Activated naive CD8-positive, alpha-beta T cell treated with anti-CD3 and anti-CD28 coated beads for 36 hours (primary cell): ENCODE measurements at regions not wholly inside any gene's neighbourhood (a gene's known extent, or its start where the extent isn't known, plus 50 kb on each side); places are given as distances from the start of the nearest gene placed in this dataset.
"Not testable (repeated sequence)": the region's sequence is repeated elsewhere in the genome, so short reads cannot be mapped to it uniquely, and the experiment has no call there.

Experiments
- DNase-seq: peaks from one replicate; pipeline ENCODE4 v3.0.0; 2021
- H3K27ac Mint-ChIP-seq: one replicate; pipeline ENCODE4 v1.8.0; 2022; ENCODE audit warnings: mild to moderate bottlenecking, moderate library complexity, mixed read lengths
- H3K27me3 Mint-ChIP-seq: one replicate; pipeline ENCODE4 v1.8.0; 2022; ENCODE audit warnings: mild to moderate bottlenecking, mixed read lengths
- H3K36me3 Mint-ChIP-seq: one replicate; pipeline ENCODE4 v1.8.0; 2021; ENCODE audit warnings: mild to moderate bottlenecking, mixed read lengths
- H3K4me1 Mint-ChIP-seq: one replicate; pipeline ENCODE4 v1.8.0; 2021; ENCODE audit warnings: mixed read lengths
- H3K4me3 Mint-ChIP-seq: one replicate; pipeline ENCODE4 v1.8.0; 2022; ENCODE audit warnings: mild to moderate bottlenecking, moderate library complexity, mixed read lengths
- H3K9me3 Mint-ChIP-seq: one replicate; pipeline ENCODE4 v1.8.0; 2022; ENCODE audit warnings: mixed read lengths

DNA sequence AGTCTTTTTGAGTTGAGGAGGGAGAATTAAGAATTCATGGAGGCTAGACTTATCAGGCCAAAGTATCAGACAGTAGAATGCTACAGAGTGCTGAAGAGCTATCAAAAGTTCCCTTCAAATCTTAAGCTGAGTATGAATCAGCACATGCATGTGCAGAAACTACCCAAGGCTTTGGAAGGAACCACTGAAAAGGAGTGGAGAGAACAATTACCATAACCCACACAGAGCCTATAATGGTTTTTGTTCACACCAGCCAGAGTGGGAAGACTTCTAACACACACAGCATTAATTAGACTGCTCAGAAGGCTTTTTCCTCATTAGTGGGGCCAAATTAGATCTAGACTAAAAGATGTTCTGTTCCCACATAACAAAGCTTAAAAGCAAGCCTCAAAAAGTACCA is 83.7 kb upstream of the SLC6A11 start:
- Mint-ChIP-seq H3K4me3 (no peak overlapping the region), H3K36me3 (no peaks in the 10 kb centered on the region), H3K27ac (no peak overlapping the region), H3K4me1 (no peaks in the 10 kb centered on the region), H3K27me3 (peaks cover 62% of the 10 kb centered on the region), H3K9me3 (peaks cover 26% of the 10 kb centered on the region)
- no peak for DNase-seq

DNA sequence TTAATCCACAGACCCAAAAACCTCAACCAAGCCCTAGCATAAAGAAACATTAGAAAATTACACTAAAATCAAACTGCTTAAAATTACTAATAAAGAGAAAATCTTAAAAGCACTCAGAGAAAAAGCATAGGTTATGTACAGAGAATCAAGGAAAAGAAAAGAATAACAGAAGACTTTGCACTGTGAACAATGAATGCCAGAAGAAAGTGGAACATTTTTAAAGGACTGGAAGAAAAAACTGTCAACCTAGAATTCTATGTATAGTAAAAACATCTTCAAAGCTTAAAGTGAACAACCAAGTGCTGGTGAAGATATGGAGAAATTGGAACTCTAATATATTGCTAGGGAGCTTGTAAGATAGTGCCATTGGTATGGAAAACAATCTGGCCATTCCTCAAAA is 82.7 kb upstream of the SLC6A11 start:
- DNase-seq = no peak
- Mint-ChIP-seq H3K4me3 (no peak overlapping the region), H3K27me3 (peaks cover 66% of the 10 kb centered on the region), H3K27ac (no peak overlapping the region), H3K36me3 (no peaks in the 10 kb centered on the region), H3K9me3 (peaks cover 26% of the 10 kb centered on the region), H3K4me1 (peaks cover 2% of the 10 kb centered on the region)

DNA sequence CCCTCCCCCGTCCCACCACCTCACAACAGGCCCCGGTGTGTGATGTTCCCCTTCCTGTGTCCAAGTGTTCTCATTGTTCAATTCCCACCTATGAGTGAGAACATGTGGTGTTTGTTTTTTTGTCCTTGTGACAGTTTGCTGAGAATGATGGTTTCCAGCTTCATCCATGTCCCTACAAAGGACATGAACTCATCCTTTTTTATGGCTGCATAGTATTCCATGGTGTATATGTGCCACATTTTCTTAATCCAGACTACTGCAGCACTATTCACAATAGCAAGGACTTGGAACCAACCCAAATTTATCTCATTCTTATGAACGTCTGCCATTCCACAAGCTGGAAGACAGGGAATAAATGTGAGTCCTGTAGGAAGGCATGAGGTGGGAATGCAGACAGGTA is 79.6 kb upstream of the SLC6A11 start:
- not testable (repeated sequence) for H3K4me3 Mint-ChIP-seq, H3K4me1 Mint-ChIP-seq, DNase-seq, H3K27ac Mint-ChIP-seq, H3K36me3 Mint-ChIP-seq
- H3K27me3 Mint-ChIP-seq = peaks cover 52% of the 10 kb centered on the region
- peaks cover 21% of the 10 kb centered on the region for H3K9me3 Mint-ChIP-seq

DNA sequence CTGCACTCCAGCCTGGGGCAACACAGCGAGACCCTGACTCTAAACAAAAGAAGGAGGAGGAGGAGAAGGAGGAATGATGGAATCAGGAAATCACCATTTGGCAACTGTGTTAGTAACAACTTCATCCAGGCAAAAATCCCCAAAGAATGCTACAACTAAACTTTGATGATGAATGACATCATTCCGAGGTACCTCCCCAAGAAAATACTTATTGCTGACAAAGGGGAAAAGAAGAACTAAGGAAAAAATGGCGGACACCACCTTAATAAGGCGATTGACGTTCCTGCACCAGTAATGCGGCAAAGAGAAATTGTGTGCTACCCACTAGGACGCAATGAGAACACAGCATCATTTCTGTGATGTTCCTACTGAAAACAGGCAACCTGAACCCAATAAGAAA is 78.2 kb upstream of the SLC6A11 start:
- DNase-seq = no peak
- H3K27ac Mint-ChIP-seq = no peak overlapping the region
- H3K27me3 Mint-ChIP-seq = peaks cover 55% of the 10 kb centered on the region
- H3K36me3 Mint-ChIP-seq = no peaks in the 10 kb centered on the region
- peaks cover 13% of the 10 kb centered on the region for H3K9me3 Mint-ChIP-seq
- no peak overlapping the region for H3K4me3 Mint-ChIP-seq
- peaks cover 9% of the 10 kb centered on the region for H3K4me1 Mint-ChIP-seq

DNA sequence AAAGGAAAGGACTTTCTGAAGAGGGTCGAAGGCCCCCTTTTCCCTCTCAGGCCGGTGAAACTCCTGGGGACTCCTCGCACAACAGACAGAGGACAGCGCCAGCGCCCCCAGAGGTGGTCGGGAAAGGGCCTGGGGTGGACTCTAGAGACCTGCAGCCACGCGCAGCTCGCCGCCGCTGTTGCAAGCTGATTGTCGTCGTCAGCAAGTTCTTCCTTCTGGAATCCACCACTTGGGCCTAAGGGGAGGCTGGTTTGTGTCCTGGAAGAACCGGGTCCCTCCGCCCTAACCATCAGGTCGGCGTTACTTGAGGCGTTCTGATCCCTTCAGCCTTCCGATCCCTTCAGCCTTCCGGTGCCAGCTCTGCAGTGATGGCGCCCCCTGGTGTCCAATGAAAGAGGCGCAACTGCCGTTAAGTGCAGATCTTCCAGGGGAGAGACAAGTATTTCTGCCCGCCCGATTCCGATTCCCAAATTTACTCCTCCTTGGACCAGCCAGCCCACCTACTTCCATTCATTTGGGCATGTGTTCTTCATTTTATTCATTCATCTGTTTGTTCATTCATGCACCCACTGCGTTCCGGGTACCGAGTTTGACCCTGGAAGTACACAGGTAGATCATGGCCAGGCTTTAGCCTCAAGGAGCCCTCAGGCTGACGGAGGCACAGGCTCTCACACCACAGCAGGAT is 77.2 kb upstream of the SLC6A11 start:
- Mint-ChIP-seq H3K9me3 (peaks cover 5% of the 10 kb centered on the region), H3K4me1 (peaks cover 9% of the 10 kb centered on the region), H3K27me3 (peaks cover 56% of the 10 kb centered on the region), H3K27ac (no peak overlapping the region), H3K36me3 (no peaks in the 10 kb centered on the region), H3K4me3 (peak overlapping the region; percentile 32)
- DNase-seq = peak; percentile 55

DNA sequence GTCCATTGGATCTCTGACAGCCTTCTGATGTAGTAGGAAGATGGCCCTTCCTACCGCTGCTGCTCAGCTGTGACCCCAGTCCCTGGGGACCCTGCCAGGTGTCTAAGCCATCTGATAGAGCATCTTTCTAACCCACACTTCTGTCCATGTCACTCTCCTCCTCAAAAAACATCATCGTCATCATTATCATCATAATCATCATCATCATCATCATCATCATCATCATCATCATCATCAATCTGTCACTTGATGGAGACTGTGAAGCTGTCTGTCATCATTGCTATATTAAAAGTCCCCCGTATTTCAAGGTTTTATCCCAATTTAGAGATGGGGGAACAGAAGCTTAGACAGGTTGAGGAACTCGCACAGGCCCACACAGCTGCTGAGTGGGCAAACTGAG is 75.1 kb upstream of the SLC6A11 start:
- no peak overlapping the region for H3K4me3 Mint-ChIP-seq
- peaks cover 44% of the 10 kb centered on the region for H3K27me3 Mint-ChIP-seq

DNA sequence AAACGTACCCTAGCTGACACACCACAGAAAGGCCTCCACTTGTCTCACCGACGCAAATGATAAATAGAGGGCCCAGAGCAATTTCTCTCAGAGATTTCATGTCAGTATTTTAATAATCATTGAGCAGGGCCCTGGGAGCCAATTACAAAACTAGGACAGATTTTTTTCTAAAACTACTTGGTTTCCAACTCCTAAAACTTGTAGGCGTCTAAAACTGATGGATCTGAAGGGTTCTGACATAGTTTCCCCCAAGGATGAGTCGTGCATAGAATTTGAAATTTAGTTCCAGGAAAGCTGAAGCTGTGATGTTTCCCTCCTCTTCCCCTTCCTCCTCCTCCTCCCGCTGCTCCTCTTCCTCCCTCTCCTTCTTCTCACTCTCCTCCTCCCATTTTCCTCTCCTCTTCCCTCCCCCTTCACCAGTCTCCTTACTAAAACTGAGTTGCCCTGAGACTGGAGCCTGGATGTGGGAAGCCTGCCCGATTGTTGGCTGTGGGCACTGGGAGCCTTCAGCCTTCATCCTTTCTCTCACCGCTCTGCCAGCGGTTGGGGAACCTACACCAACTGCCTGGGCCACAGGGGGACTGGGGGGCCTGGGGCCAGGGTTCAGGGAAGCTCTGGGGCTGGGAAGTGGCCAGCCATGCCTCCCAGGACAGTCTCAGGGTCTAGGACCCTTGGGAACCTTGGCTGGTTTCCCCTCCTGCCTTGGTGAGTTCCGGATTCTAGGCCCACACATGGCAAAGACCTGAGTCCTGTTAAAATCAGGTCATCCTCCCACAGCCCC is 73.9 kb upstream of the SLC6A11 start:
- H3K27me3 Mint-ChIP-seq = peaks cover 38% of the 10 kb centered on the region
- no peaks in the 10 kb centered on the region for H3K9me3 Mint-ChIP-seq
- H3K36me3 Mint-ChIP-seq = no peaks in the 10 kb centered on the region
- H3K27ac Mint-ChIP-seq = no peak overlapping the region
- no peak for DNase-seq
- H3K4me3 Mint-ChIP-seq = no peak overlapping the region
- H3K4me1 Mint-ChIP-seq = peaks cover 9% of the 10 kb centered on the region

More for the DNA sequence above, 75.1 kb upstream of the SLC6A11 start:
- no peak for DNase-seq
- no peaks in the 10 kb centered on the region for H3K36me3 Mint-ChIP-seq
- H3K4me1 Mint-ChIP-seq = peaks cover 9% of the 10 kb centered on the region
- no peak overlapping the region for H3K27ac Mint-ChIP-seq
- H3K9me3 Mint-ChIP-seq = no peaks in the 10 kb centered on the region

DNA sequence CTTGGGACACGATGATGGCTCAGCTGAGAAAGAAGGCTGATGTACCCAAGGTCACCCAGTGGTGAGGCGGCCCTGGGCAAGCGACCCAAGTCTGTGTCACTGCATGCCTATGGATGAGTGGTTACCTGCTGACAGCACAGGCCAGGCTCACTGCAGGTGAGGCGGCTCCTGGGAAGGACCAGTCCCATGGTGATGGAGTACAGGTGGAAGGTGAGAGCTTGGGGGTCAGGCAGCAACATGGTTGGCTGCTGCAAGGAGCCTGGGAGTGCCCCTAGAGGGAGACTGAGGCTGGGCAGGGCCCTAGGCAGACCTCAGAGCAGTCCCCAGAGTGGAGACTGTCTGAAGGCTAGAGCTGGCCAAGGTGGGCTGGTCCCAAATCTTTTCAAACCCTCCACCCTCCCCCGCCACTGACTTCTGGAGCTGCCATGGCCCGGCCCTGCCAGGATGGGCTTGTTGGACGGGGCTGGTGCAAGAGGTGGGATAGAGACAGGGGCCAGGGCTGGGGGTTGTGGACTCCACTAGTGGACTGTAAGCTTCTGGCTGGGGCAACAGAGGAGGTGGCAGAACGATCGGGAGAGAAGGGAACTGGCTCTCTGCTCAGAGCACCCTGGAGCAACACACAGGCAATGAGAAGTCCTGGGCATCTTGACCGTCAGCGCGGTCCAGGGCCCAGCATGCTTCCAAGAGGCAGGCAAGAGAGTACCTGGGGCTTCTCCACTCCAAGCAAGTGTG is 72.5 kb upstream of the SLC6A11 start:
- Mint-ChIP-seq H3K27me3 (peaks cover 38% of the 10 kb centered on the region), H3K4me1 (peaks cover 5% of the 10 kb centered on the region), H3K27ac (no peak overlapping the region), H3K36me3 (no peaks in the 10 kb centered on the region), H3K9me3 (no peaks in the 10 kb centered on the region), H3K4me3 (no peak overlapping the region)
- DNase-seq = no peak

DNA sequence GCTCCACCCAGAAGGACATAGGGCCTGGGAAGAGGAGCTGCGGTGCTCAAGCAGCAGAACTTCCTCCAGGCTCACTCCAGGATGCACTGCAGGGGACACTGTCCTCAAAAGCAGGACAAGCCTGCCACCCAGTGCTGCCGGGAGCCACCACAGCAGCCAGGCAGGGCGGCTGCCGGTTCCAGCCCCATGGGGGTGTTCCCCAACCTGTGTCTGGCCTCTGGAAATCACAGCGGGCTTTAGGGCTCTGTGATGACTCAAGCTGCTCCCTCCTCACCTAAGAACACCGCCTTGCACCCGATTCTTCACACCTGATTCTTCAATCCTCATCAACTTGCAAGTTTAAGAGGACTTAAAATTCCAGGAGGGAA is 71.9 kb upstream of the SLC6A11 start:
- Mint-ChIP-seq H3K9me3 (no peaks in the 10 kb centered on the region), H3K4me3 (no peak overlapping the region), H3K36me3 (no peaks in the 10 kb centered on the region), H3K27me3 (peaks cover 35% of the 10 kb centered on the region), H3K4me1 (peaks cover 1% of the 10 kb centered on the region), H3K27ac (no peak overlapping the region)
- DNase-seq = peak; percentile 19

DNA sequence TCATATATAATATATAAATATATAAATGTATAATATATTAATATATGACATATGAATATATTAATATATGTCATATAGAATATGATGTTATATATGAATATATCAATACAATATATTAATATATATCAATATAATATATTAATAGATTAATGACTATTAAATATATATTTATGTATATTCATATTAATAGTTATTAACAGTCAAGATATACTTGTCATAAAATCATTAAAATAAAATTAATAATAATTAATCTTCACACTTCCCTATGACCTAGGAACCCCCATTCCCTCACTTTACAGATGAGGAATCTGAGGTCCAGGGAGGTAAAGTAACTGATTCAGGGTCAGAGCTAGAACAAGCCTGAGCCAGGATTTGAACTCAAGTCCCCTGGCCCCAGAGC is 70.6 kb upstream of the SLC6A11 start:
- no peak for DNase-seq
- H3K27ac Mint-ChIP-seq = no peak overlapping the region

DNA sequence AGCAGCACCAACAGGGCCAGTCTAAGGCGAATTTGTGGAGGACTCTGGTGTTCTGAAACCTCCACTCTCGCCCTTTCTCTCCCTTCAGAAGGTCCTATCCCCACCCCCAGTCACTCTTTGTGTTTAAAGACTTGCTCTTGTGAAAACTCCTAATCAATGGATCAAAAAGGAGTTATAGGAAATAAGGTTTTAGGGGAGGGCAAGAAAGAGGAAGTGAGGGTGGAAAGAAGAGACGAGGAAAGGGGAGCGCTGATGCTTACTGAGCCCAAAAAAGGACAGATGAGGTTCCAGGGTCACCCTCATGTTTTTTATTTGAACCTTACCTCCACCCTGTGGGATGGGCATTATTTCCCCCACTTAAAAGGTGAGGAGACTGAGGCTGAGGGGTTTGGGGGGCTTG is 70.0 kb upstream of the SLC6A11 start:
- Mint-ChIP-seq H3K9me3 (no peaks in the 10 kb centered on the region), H3K4me1 (no peaks in the 10 kb centered on the region), H3K4me3 (no peak overlapping the region), H3K27ac (no peak overlapping the region), H3K27me3 (peaks cover 30% of the 10 kb centered on the region), H3K36me3 (no peaks in the 10 kb centered on the region)
- no peak for DNase-seq

More for the DNA sequence above, 70.6 kb upstream of the SLC6A11 start:
- H3K4me3 Mint-ChIP-seq = no peak overlapping the region
- H3K27me3 Mint-ChIP-seq = peaks cover 30% of the 10 kb centered on the region
- no peaks in the 10 kb centered on the region for H3K4me1 Mint-ChIP-seq
- H3K36me3 Mint-ChIP-seq = no peaks in the 10 kb centered on the region
- H3K9me3 Mint-ChIP-seq = no peaks in the 10 kb centered on the region

DNA sequence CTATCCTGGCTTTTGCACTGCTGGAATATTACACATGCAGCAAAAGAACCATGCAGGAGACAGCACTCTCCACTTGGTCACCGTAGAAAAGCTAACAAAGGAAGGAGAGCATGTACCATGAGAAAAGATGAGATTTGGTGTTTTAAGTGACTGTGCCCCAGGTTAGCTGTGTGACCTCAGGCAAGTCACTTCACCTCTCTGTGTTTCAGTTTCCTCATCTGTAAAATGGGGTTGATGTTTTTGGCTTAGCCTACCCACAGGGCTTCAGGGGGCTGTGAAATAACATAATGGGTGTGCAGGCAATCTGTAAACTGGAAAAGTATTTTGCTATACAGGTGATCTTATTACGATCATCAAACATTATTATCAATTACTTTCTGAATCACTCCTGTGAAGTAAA is 69.3 kb upstream of the SLC6A11 start:
- Mint-ChIP-seq H3K36me3 (no peaks in the 10 kb centered on the region), H3K27ac (no peak overlapping the region), H3K27me3 (peaks cover 30% of the 10 kb centered on the region)

DNA sequence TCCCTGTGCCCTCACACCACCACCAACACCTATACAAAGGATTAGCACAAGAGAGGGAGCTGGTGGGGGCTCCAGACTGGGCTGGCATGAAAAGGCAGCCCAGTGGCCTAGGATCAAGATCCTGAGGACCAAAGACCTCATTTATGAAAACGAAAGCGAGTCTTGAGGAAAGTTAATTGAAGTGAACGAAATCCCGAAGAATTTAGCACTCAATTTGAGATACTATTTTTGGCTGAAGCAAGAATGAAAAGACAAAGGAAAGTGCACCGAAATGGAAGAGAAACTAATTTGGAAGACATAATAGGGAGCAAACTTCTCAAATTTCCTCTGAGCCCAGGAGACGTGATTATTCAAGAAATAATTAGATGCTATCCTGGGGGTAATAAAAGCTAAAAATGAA is 68.7 kb upstream of the SLC6A11 start:
- Mint-ChIP-seq H3K27me3 (peaks cover 30% of the 10 kb centered on the region), H3K27ac (no peak overlapping the region)
- DNase-seq = no peak

More for the DNA sequence above, 69.3 kb upstream of the SLC6A11 start:
- DNase-seq = no peak
- Mint-ChIP-seq H3K9me3 (no peaks in the 10 kb centered on the region), H3K4me3 (no peak overlapping the region), H3K4me1 (no peaks in the 10 kb centered on the region)

DNA sequence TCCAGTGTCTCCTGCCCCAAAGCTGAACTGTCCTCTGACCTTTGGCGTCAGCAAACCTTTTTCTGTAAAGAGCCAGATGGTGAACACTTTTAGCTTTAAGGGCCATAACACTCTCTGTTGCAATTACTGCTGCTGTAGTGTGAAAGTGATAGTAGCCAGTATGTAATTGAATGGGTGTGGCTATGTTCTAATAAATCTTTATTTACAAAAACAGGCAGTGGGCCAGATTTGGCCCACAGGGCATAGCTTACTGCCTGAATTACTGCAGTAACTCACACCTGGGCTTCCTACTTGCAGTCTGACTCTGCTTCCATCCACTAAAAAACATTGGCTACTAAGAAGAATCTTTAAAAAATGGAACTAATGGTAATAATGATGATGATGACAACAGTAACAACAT is 68.0 kb upstream of the SLC6A11 start:
- DNase-seq = no peak
- Mint-ChIP-seq H3K27me3 (peaks cover 32% of the 10 kb centered on the region), H3K27ac (no peak overlapping the region), H3K36me3 (no peaks in the 10 kb centered on the region), H3K9me3 (no peaks in the 10 kb centered on the region), H3K4me3 (no peak overlapping the region), H3K4me1 (no peaks in the 10 kb centered on the region)

More for the DNA sequence above, 68.7 kb upstream of the SLC6A11 start:
- Mint-ChIP-seq H3K36me3 (no peaks in the 10 kb centered on the region), H3K4me3 (no peak overlapping the region), H3K4me1 (no peaks in the 10 kb centered on the region), H3K9me3 (no peaks in the 10 kb centered on the region)

DNA sequence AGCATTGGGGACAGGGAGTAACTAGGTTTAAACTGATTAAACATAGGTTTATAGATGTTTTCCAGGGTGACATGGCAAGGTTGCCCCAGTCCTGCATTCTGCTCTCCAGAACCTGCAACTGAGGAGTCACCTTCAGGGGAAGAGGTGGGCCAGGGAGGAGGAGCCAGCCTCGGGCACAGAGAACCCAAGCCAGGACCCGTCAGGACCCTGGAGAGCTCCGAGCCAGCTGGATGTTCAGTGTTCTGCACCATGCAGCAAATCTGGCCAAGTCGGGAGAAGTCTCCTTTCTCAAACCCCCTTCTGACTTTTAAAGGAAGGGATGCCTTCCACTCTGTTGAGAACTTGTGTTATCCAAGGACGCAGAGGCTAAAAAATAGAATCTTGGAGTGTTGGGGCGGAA is 62.1 kb upstream of the SLC6A11 start:
- Mint-ChIP-seq H3K4me1 (peaks cover 2% of the 10 kb centered on the region), H3K27me3 (peaks cover 37% of the 10 kb centered on the region), H3K36me3 (no peaks in the 10 kb centered on the region), H3K4me3 (no peak overlapping the region), H3K27ac (no peak overlapping the region), H3K9me3 (no peaks in the 10 kb centered on the region)
- peak; percentile 42 for DNase-seq
